ENCODE measurements at regions not wholly inside any gene's neighbourhood (a gene's known extent, or its start where the extent isn't known, plus 50 kb on each side); places are given as distances from the start of the nearest gene placed in this dataset.

DNA sequence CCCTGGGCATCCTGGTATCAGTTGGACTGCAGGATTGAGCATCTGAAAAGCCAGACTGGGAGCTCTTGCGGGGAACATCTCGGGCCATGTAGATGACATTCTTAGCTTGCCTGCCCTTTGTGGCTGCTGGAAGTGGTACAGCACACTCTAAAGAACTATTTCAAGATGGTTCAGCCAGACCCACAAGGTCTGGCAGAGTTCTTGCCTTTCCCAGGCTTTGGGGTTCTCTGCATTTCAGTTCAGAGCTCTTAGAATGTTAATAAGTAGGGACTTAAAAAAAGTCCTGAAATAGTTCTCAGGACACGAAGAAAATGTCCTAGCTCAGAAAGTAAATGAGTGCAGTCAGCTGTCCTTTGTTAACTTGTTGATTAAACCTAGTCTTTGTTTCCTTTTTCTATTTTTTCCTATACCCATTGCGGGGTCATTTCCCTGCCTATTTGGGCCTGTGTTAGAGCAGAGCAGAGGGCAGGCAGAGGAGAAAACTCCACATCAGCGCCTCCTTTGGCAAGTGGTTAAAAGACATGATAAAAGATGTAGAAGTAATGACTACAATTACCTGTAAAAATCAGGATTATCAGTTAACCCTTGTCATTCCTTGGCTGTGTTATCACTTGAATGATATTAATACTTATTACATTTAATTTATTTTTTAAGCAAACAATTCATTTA lies 291.5 kb downstream of the ZSWIM6 start:
- no peak for DNase-seq

DNA sequence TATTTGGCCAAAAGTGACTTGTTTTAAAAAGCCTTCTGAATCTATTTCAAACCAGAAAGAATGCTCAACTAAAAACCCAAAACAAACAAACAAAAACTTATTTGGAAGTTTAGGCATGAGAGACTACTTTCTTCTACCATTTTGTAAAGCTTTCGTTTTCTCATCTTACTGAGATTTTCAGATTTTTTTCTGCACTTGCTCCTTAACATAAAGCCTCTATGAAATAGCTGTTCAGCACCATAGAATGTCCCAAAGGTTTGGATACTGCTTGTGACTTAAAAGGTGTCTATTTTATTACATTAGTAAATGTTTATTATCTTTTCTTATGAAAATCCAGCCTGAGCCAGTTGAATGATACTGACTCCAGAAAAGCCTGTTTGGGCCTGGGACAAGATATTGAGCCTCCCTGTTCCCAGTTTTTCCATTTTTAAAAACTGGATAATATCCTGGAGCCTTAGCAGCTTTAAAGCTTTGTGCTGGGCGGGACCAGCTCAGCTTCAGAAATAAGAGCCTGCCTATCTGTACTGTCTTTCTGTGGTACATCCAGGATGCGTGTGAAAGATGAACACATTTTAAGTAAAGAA lies 292.6 kb downstream of the ZSWIM6 start:
- DNase-seq: no peak

DNA sequence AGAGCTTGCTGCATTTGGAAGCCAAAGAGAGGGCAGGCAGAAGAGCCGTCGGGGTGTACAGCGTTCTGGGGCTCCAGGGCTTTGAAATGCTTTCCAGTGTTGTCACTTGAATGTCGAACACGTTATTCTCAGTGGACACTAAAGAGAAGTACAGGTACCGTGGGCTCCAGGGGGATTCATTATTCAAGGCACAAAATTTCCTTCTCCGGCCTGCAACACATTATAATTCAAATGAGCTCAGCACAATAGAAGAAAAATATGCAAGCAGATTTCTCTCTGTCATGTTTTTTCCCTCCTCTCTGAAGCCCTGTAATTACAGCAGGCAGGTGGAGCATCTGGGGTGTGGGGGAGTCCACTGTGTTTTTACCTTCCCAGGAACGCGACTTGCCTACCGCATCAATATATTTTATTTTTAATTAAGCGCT lies 293.1 kb downstream of the ZSWIM6 start:
- DNase-seq: no peak

DNA sequence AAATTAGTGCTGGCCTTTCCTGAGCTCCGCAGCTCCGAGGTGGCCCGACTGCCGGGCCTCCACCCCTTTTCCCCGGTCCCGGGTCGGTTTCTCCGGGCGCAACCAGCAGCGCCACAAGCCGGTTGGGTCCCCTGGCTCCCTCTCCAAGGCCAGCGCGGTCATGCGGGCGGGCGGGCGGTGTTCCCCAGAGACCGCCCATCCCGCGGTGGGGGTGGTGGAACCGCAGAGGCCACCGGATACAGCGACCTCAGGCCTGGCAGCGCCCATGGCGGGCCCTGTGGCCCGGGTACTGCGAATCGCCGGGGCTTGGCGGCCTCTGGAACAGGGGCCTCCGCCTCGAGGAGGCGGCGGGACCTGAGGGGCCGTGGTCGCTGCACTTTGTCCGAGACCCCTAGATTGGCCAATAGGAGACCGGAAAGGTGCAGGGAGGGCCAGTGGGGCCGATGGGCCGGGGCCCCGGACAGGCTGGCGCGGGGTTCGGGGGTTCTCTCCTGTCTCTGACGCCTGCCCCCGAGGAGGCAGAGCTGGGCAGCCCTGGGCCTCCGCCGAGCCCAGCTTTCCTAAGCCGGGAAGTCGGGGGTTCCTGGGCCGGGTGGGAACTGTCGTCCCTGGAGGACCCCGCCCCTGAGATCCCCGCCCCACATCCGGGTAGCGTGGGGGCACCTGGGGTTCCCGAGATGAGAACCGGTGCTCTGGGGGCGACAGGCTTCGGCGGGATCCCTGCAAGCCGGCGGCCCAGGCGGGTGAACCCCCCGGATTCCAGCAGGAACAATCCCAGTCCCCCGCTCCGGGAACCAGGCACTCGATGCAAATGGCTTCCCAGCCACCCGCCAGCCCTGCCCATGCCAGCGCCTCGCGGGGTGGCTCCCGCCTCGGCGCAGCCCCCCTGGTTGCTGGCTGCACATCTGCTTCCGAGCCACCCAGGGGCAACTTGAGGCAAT lies 293.9 kb downstream of the ZSWIM6 start:
- DNase-seq: no peak

DNA sequence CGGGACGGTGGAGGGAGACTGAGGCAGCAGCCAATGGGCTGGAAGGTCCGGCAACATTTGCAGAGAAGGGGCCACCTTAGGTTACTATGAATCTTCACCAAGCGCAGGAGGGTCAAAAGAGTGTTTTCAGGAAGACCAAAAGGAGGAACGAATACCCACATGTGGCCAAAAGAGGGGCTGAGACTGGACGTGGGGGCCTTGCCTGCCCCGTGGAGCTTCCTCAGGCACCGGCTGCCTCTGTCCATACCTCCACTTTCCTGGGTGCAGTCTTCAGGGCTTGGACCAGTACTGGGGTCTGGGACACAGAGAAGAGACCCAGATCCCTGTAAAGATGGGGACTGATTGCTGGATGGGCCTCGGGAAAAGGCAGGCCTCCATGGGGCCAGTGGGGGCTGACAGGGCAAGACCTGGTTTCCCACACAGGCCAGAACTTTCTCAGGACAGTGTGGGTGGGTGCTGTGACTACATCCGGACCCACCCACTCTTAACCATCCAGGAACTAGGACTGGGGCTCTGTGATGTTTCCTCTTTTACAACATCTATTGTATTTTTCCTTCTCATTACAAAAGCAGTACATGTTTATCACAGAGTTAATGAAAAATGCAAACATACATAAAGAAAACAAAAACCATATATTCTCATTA lies 294.7 kb downstream of the ZSWIM6 start:
- no peak for DNase-seq

DNA sequence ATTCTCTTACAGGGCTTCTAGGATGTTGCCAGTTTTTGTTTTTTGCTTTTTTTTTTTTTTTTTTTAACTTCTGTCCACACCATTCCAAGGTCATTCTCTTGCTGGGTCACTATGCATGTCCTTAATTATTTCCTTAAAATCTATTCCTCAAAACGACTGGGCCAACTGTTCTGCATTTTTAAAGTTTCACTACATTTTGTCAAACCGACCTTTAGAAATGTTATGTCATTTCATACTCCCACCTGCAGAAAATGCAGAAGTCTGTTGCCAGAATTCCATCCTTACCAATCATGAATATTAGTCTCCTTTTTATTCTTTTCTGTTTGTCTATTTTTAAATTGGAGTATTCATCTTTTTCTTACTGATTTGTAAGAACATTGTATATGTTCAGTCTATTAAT lies 295.5 kb downstream of the ZSWIM6 start:
- no peak for DNase-seq

DNA sequence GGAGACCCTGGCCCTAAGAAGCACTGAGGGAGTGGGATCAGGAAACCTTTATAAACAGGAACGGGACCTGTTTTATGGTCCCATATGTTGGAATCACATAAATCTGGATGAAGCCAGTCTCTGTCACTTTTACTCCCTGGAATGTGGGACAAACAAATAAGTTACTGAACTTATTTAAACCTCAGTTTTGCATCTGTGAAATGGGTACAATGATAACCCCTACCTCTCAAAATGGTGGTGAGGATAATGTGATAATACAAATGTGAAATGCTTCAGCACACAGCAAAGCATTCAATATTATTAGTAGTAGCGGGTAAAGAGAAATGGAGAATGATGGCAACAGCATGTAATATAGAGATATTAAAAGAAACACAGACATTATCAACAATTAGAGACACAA lies 298.9 kb downstream of the ZSWIM6 start:
- no peak for DNase-seq

DNA sequence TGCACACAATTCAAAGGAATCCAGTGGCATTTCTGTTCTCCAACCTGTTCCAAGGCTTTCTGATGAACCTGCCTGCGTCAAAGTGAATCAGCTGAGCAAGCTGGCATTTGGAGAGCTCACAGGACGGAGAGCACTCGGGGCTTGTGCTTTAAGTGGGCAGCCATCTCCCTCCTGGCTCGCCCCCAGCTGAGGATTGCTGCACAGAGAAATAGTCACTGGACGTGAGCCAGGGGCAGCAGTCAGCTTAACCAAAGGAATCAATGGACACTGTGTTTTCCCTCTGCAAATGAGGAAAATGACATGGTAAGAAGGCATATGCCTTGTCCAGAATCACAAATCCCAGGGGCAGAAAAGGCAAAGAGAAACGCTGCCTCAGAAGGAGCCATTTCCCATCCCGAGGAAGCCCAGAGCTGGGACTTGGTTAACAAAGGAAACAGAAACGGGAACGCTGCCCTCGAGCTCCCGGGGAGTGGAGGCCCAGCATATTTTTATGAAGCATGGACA lies 299.4 kb downstream of the ZSWIM6 start:
- no peak for DNase-seq

DNA sequence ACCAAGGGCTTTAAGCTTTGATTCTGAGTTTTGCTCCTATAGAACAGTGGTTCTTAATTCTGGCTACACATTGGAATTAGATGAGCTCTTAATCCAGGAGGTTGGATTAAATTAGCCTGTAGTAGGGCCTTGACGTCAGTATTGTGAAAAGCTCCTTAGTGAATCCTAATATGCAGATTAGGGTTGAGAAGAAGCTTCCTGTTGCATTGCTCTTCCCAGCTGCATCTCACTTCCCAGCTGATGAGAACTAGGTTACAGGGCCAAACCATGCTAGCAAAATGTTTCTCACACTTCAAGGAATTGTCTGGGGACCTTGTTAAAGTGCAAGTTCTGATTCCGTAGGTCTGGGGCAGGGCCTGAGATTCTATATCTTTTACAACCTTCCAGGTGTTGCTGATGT lies 300.0 kb downstream of the ZSWIM6 start:
- DNase-seq: no peak

DNA sequence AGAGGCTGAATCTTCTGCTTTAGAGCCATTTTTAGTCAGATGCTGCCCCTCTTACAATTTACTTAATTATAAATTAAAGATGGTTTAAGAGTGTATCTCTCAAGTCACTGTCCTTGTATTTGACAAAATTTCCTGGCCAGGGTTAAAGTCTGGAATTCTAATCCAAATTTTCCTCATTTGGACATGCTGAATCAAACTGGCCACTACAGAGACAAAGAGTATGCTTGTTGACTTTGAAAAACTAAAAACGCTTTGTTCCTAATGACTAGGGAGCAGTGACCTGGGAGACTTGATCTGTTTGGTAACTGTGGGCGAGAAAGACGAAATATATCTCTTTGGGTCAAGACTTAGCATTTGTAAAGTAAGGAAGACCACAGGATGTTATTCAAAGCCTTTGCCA lies 303.2 kb downstream of the ZSWIM6 start:
- no peak for DNase-seq

DNA sequence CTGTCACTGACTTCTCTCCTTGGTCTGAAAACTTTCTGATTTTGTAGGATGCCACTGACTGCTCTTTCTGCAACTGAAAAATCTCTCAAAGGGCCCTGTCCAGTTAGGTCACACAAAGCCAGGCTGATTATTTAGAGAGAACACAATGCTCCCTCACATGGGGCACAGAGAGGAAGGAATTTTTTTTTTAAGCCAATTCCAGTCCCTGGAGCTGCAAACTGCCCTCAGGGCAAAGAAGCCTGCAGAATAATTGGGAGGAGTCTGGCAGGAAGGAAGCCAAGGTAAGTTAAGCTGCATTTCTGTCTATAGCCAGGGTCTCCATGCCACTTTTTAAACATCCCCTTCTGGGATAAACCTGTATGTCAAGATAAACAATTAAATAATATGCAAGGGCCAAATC lies 305.5 kb downstream of the ZSWIM6 start:
- DNase-seq: no peak

DNA sequence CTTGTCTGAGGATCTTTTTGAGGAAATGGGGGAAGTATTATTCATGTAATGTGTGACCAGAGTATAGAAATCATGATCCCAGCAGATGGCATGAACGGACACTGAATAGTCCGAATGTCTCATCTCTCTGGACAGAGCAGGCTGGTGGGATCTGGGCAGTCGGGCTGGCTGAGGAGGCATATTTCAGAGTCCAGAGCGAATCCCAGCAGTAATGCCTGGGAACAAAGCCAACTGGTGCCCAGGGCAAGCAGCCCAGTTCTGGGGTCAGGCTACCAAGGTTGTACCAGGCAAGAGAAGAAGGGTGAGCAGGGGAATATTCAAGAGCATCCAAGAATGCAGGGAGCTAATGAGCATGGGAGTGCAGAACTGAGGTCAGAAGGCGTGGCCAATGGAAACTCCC lies 306.4 kb downstream of the ZSWIM6 start:
- no peak for DNase-seq

DNA sequence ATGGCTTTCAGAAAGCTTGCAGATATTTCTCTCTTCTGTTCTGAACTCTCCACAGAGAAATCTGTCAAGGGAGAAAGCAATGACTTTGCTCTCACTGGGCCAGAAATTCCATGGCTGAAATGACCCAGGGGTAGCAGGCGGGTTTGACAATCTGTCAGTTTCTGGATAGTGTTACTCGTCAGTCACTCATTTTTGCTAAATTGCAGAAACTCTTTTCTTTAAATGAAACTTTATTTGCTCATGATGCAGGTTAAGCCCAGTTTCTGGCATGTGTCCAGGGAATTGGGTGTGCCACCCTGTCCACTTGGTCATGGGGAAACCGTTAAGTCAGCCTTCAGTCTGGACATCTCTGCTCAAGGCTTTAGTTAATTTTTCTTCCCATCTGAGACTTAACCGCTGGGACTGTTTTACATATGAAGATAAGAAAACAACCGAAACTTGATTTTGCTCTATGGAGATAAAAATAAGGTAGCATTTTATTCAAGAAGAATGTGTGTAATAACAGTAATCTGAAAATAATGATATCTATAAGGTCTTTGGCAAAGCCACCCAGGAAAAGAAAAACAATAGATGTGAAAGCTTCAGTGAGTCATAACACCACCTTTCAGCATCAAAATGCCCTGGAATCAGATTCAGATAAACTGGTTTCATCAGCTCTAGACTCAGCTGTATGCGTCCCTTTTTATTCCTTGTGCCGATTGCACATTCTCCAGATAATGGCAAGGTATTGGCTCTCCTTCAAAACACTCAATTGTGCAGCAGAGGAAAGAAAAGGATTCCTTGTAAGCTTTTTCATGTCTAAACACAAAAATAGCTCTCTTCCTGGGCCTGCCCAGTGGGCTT lies 308.3 kb downstream of the ZSWIM6 start:
- DNase-seq: no peak

DNA sequence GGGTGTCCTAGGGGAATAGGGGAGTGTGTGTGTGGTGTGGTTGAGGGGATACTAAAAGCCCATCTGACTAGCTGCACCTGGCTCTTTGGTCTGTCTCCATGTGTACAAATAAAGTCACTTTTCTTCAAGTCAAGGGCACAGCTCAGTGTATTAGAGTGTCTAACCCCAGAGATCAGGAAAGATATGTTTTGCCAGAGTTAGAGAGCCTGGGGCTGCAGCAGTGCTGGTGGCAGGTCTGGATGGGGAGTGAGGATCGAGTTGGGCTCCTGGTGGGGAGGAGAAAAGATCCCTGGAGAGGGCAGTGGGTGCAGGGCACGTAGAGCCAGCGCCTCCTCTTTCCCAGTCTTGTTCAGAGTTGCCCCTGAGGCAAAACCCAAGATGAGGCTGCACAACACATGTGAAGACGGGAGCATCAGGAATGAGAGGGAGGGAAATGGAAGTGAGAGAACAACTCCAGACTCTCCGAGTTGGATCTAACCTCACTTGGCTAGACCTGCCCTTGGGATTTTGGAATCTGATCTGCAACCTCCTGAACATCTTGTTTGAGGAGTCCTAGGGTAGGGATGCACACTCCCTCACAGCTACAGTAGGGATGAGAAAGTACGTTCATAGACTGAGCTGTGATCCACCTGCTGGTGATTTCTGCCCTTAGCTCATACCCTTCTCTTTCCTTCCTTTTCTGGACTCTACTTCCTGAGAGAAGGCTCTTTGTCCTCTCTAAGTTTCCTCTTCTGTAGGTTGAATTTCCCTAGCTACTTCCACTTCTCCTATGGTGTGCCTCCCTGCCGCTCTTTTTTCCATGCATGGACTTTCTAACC lies 309.9 kb downstream of the ZSWIM6 start:
- no peak for DNase-seq

DNA sequence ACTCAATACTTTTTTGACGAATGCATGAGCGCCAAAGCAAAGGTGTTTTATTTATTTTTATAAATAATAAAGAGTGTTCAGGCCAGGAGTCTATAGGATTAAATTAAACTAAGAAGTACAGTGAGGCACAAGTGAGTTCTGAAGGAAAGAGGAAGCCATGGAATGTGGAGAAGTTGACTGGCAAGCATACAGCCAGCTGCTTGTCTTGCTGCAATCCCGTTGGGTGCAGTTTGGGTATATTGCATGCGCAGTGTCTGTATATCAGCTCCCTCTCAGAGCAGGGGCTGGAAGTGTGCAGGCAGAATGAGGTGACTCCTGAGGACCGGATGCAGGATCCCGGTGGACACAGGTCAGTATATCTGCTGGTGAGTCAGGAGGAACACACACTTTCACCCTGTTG lies 315.6 kb downstream of the ZSWIM6 start:
- no peak for DNase-seq

DNA sequence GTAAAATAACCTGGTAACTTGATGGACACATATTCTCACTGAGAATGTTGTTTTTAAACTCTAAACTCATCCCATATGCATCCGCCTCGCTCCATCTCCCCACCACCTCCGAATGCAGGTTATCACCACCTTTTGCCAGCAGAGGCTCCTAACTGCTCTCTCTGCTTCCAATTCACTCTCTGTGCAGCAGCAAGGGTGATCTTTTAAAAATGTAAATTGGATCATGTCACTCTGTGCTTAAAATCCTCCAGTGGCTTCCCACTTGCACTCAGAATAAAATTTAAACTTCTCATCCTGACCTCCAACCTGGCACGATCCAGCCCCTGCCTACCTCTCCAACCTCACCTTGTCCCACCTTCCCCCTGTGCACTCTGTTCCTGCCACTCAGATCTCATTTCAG lies 317.2 kb downstream of the ZSWIM6 start:
- DNase-seq: no peak

DNA sequence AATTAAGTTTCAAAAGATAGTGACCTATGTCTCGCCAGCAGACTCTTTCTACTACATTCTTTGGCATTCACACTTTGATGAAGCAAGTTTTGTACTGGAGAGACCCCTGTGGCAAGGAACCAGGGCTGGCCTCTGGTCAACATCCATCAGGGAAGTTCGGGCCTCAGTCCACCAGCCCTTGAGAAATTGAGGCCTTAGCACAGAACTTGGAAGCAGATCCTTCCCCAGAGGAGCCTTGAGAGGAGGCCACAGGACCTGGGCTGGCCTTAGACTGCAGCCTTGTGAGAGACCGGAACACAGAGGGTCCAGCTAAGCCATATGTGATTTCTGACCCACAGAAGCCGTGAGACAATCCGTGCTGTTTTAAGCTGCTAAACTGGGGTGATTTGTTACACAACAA lies 317.9 kb downstream of the ZSWIM6 start:
- no peak for DNase-seq

DNA sequence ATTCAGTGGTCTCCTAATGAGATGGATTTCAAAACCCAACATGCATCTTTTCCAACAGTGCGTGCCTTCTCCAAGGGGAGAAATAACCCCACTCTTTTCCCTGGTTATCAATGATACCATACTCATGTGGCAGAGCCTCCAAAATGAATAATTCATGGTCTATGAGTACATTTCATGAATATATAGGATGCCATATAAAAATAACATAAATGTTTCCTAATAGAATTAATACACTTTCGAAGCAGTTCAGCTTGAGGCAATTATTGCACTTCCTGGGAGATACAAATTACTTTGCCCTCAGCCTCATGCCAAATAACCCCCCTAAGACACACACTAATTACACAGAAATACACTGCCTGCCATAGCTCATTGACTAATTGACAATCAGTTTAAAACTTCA lies 318.6 kb downstream of the ZSWIM6 start:
- no peak for DNase-seq

DNA sequence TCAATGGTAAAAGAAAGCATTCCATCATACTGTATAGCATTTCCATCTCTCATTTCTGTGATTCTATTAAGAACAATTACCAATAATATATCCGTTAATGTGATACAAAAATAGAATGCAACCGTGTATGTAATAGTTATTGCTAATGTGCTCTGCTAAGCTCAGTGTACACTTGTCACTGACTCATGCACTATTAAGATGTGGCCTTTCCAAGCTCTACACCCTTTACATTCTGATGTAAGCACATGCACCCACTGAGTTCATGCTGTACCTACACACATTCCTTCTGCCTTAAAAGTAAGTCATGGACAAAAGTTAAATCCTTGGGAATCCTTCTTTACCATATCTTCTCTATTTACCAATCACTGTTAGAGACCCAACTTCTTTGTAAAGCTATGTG lies 319.1 kb downstream of the ZSWIM6 start:
- DNase-seq: no peak

DNA sequence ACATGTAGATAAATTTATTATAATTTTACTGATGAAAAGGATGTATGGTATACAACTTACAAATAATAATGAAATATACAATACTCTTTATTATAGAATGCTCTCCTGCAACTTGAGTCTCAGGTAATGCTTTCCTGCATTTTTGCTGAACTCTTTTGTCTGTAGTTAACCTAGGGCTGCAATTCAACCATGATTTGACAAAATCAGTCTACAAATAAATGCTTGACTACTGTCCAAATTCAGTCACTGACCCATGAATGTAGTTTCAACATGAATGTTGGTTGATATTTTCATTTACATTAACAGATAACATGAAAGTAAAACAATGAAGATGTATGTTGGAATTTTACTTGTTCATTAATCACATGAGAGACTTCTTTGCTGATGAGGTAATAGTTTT lies 320.9 kb downstream of the ZSWIM6 start:
- DNase-seq: no peak

DNA sequence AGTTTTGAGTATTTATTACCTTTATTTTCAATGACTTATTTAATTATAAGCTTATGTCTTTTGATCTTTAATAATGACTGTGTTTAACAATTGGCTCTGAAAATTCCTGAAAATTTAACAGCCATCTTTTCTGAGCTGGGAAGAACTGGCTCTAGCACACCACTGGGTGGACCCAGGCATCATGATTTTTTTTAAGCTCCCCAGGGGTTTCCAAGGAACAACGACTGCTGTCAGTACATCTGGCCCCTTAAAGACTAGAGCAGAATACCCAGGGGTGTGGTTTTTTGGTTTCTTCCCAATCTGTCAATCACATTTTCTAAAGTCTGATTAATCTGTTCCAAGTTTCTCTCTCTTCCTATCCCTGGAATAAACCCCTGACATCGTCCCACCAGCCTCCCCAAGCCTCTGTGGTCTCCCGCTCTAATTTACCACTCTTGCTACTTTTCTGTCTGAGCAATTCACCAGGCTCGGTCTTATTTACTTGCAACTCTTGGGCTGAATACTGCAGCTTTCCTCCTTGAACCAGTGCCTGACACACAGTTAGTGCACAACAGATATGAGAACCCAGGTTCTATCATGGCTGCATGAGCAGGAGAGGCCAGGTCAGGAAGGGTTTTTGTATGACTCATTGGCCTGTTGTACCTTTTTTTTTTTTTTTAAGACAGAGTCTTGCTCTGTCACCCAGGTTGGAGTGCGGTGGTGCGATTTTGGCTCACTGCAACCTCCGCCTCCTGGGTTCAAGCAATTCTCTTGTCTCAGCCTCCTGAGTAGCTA lies 321.9 kb downstream of the ZSWIM6 start:
- DNase-seq: no peak
